Adrenal gland (tissue), 5 donors: ENCODE measurements at regions not wholly inside any gene's neighbourhood (a gene's known extent, or its start where the extent isn't known, plus 50 kb on each side); places are given as distances from the start of the nearest gene placed in this dataset.

Experiments used
- CTCF ChIP-seq, 6 experiments: fragments of 450-650 bp in 4 of 6; fragments of 200-600 bp in 2 of 6; sonication (generic) in 1 of 6; IDR thresholded peaks; 1 replicate in 5 of 6; 2 replicates in 1 of 6; pipeline versions ENCODE4 v1.5.1 to v1.8.0; 2016 to 2021; ENCODE audit warnings: antibody characterized with exemption in 6 of 6, mild to moderate bottlenecking in 2 of 6, moderate library complexity in 1 of 6
- POLR2A ChIP-seq, 2 donors: fragments of 450-650 bp; IDR thresholded peaks; one replicate each; pipeline ENCODE4 v1.6.1; 2017; ENCODE audit warnings: antibody characterized with exemption in 2 of 2, mild to moderate bottlenecking in 2 of 2, moderate library complexity in 1 of 2
- donor health status: DM: no; HTN: no; CAD: no.

GRCh38 chr3:11706604-11707003 is 62.9 kb upstream of the VGLL4 start:
- TF ChIP-seq POLR2A (IDR thresholded peaks at IDR 0.05) (no peak), CTCF (IDR thresholded peaks at IDR 0.05) (no peak)
